Liver (tissue), 8 donors: ENCODE measurements at regions not wholly inside any gene's neighbourhood (a gene's known extent, or its start where the extent isn't known, plus 50 kb on each side); places are given as distances from the start of the nearest gene placed in this dataset.
"Not testable (repeated sequence)": the region's sequence is repeated elsewhere in the genome, so short reads cannot be mapped to it uniquely, and the experiment has no call there.

Source experiments
- DNase-seq: peaks from one replicate; pipeline ENCODE4 v3.0.0-alpha.2; 2017; ENCODE audit warnings: low spot score
- H3K27ac ChIP-seq, 2 donors: one replicate each; pipeline ENCODE4 v1.7.0; 2013; ENCODE audit warnings: inconsistent platforms in 2 of 2, low read length in 2 of 2, control low read depth in 1 of 2, low read depth in 1 of 2, mild to moderate bottlenecking in 1 of 2
- H3K27me3 ChIP-seq, 4 donors: one replicate each; pipeline versions ENCODE4 v1.6.1 to v1.7.0; 2013; ENCODE audit warnings: low read length in 3 of 4, inconsistent platforms in 1 of 4, mild to moderate bottlenecking in 1 of 4, moderate library complexity in 1 of 4; ENCODE audit not compliant: control insufficient read depth in 4 of 4, insufficient read depth in 4 of 4
- H3K36me3 ChIP-seq, 4 donors: one replicate each; pipeline versions ENCODE4 v1.6.1 to v1.7.0; 2013; ENCODE audit warnings: low read length in 3 of 4, mild to moderate bottlenecking in 3 of 4, low read depth in 1 of 4, moderate library complexity in 1 of 4; ENCODE audit not compliant: control insufficient read depth in 4 of 4, insufficient read depth in 3 of 4
- H3K4me1 ChIP-seq, 4 donors: one replicate each; pipeline versions ENCODE4 v1.6.1 to v1.7.0; 2013; ENCODE audit warnings: low read length in 3 of 4, mild to moderate bottlenecking in 3 of 4, moderate library complexity in 1 of 4; ENCODE audit not compliant: control insufficient read depth in 4 of 4, insufficient read depth in 4 of 4
- H3K4me3 ChIP-seq, 3 donors: one replicate each; pipeline versions ENCODE4 v1.6.1 to v1.7.0; 2013; ENCODE audit warnings: low read length in 3 of 3, control low read depth in 1 of 3, low read depth in 1 of 3, mild to moderate bottlenecking in 1 of 3
- H3K9ac ChIP-seq, 2 donors: one replicate each; pipeline ENCODE4 v1.7.0; 2013; ENCODE audit warnings: low read length in 2 of 2, mild to moderate bottlenecking in 2 of 2, moderate library complexity in 2 of 2, control low read depth in 1 of 2, low read depth in 1 of 2
- H3K9me3 ChIP-seq, 4 donors: one replicate each; pipeline versions ENCODE4 v1.6.1 to v1.7.0; 2013; ENCODE audit warnings: low read length in 3 of 4; ENCODE audit not compliant: control insufficient read depth in 4 of 4
- ATF3 ChIP-seq: IDR thresholded peaks from 2 replicates; pipeline ENCODE4 v1.6.1; 2016; ENCODE audit warnings: antibody characterized with exemption
- CTCF ChIP-seq: fragments of 150-350 bp; IDR thresholded peaks from 2 replicates; pipeline ENCODE4 v1.5.1; 2017; ENCODE audit warnings: improper control_type of control experiment, low read depth, low read length; ENCODE audit not compliant: missing input control
- EGR1 ChIP-seq, 2 donors: IDR thresholded peaks; 2 replicates each; pipeline ENCODE4 v1.6.1; 2016 to 2018; ENCODE audit warnings: antibody characterized with exemption in 2 of 2, low read depth in 2 of 2
- FOXA1 ChIP-seq: IDR thresholded peaks from 2 replicates; pipeline ENCODE4 v1.6.1; 2016; ENCODE audit warnings: antibody characterized with exemption
- FOXA2 ChIP-seq: IDR thresholded peaks from 2 replicates; pipeline ENCODE4 v1.6.1; 2016; ENCODE audit warnings: antibody characterized with exemption
- GABPA ChIP-seq, 2 donors: IDR thresholded peaks in 1 of 2; conservative IDR thresholded peaks in 1 of 2; 2 replicates each; pipeline ENCODE4 v1.6.1; 2016; ENCODE audit warnings: antibody characterized with exemption in 2 of 2, mild to moderate bottlenecking in 1 of 2, moderate library complexity in 1 of 2
- HNF4G ChIP-seq: IDR thresholded peaks from 2 replicates; pipeline ENCODE4 v1.6.1; 2016; ENCODE audit warnings: antibody characterized with exemption
- JUND ChIP-seq, 2 donors: IDR thresholded peaks; 2 replicates each; pipeline ENCODE4 v1.6.1; 2016; ENCODE audit warnings: antibody characterized with exemption in 2 of 2
- REST ChIP-seq: IDR thresholded peaks from 2 replicates; pipeline ENCODE4 v1.6.1; 2016; ENCODE audit warnings: antibody characterized with exemption, mild to moderate bottlenecking
- RXRA ChIP-seq, 2 donors: IDR thresholded peaks; 2 replicates each; pipeline ENCODE4 v1.6.1; 2017 to 2018; ENCODE audit warnings: antibody characterized with exemption in 2 of 2, mild to moderate bottlenecking in 1 of 2
- SP1 ChIP-seq: IDR thresholded peaks from 2 replicates; pipeline ENCODE4 v1.6.1; 2018; ENCODE audit warnings: antibody characterized with exemption, mild to moderate bottlenecking
- TAF1 ChIP-seq: conservative IDR thresholded peaks from 2 replicates; pipeline ENCODE4 v1.6.1; 2016; ENCODE audit warnings: antibody characterized with exemption, mild to moderate bottlenecking
- ZBTB33 ChIP-seq: IDR thresholded peaks from 2 replicates; pipeline ENCODE4 v1.6.1; 2016; ENCODE audit warnings: antibody characterized with exemption
- WGBS: extraction: QIAGEN DNeasy Blood & Tissue Kit; methylation state at CpG from one replicate; pipeline ENCODE4 v1.1.7; 2013; 5-methylcytosine and 5-hydroxymethylcytosine counted together
- donor health status: healthy.
- donor health status: healthy.
- donor health status: healthy.
- donor health status: healthy.
- donor health status: healthy.

- Histone ChIP-seq H3K27me3 (no peaks in the 10 kb centered on the region), H3K9ac (no peak overlapping the region), H3K4me1 (no peaks in the 10 kb centered on the region), H3K4me3 (no peak overlapping the region), H3K27ac (no peak overlapping the region), H3K36me3 (no peaks in the 10 kb centered on the region), H3K9me3 (peaks cover 0 to 5% (median under 1%) of the 10 kb centered on the region in 4 donors)
- no peak for TF ChIP-seq EGR1 (IDR thresholded peaks at IDR 0.05; ENCODE audit: low read depth in 2 of 2)
- no peak for TF ChIP-seq RXRA (IDR thresholded peaks at IDR 0.05)
- no peak for TF ChIP-seq FOXA2
- TF ChIP-seq CTCF, result no peak
- TF ChIP-seq HNF4G, result no peak
- no peak for TF ChIP-seq FOXA1
- TF ChIP-seq SP1, result no peak
- TF ChIP-seq ATF3, result no peak
- TF ChIP-seq GABPA (IDR thresholded peaks at IDR 0.05 in 1 of 2, conservative IDR thresholded peaks at IDR 0.05 in 1 of 2), result no peak
- no peak for TF ChIP-seq TAF1
- TF ChIP-seq JUND (IDR thresholded peaks at IDR 0.05), result no peak
- TF ChIP-seq REST, result no peak
- no peak for TF ChIP-seq ZBTB33
- DNase-seq, result no peak
- WGBS, result 54% methylated on average over 4 of the region's 4 CpGs
Measured at GRCh38 chr19:21617740-21618339, 112.4 kb downstream of the ZNF429 start.

GRCh38 chr19:21614776-21615175 lies 109.4 kb downstream of the ZNF429 start:
- H3K27ac ChIP-seq, DNase-seq: not testable (repeated sequence)

GRCh38 chr19:21613201-21613600 lies 107.8 kb downstream of the ZNF429 start:
- not testable (repeated sequence) for H3K4me3 ChIP-seq, H3K27ac ChIP-seq, H3K36me3 ChIP-seq, H3K9ac ChIP-seq, H3K27me3 ChIP-seq, DNase-seq, H3K4me1 ChIP-seq, H3K9me3 ChIP-seq
- WGBS, result 52% methylated on average over 2 of the region's 2 CpGs

More at GRCh38 chr19:21614776-21615175, 109.4 kb downstream of the ZNF429 start:
- H3K4me3 ChIP-seq, H3K36me3 ChIP-seq, H3K27me3 ChIP-seq, H3K9ac ChIP-seq, H3K4me1 ChIP-seq, H3K9me3 ChIP-seq: not testable (repeated sequence)
- 88% methylated on average over 19 of the region's 19 CpGs for WGBS
